GM21381 (cell line): ENCODE measurements at regions not wholly inside any gene's neighbourhood (a gene's known extent, or its start where the extent isn't known, plus 50 kb on each side); places are given as distances from the start of the nearest gene placed in this dataset.

Experiments used
- ATAC-seq: cut with Tn5 transposase; IDR thresholded peaks from one replicate; pipeline ENCODE4 v1.9.1; 2021; ENCODE audit warnings: mild to moderate bottlenecking, moderate library complexity; ENCODE audit not compliant: unreplicated experiment

- ATAC-seq: no peak
Measured at GRCh38 chr7:16172366-16172765, 249.0 kb downstream of the CRPPA start.

- no peak for ATAC-seq
Measured at GRCh38 chr7:16171928-16172327, 249.4 kb downstream of the CRPPA start.

GRCh38 chr7:16170671-16171070 lies 250.7 kb downstream of the CRPPA start:
- no peak for ATAC-seq

GRCh38 chr7:16169537-16169936 lies 251.8 kb downstream of the CRPPA start:
- no peak for ATAC-seq

- no peak for ATAC-seq
Measured at GRCh38 chr7:16167526-16167925, 253.8 kb downstream of the CRPPA start.

GRCh38 chr7:16144361-16144760 lies 277.0 kb downstream of the CRPPA start:
- no peak for ATAC-seq

GRCh38 chr7:16137944-16138343 lies 283.4 kb downstream of the CRPPA start:
- no peak for ATAC-seq

- no peak for ATAC-seq
Measured at GRCh38 chr7:16136896-16137295, 284.4 kb downstream of the CRPPA start.

- ATAC-seq: no peak
Measured at GRCh38 chr7:16135658-16136057, 285.7 kb downstream of the CRPPA start.

- ATAC-seq: no peak
Measured at GRCh38 chr7:16130111-16131110, 290.9 kb downstream of the CRPPA start.

GRCh38 chr7:16129431-16130110 lies 291.8 kb downstream of the CRPPA start:
- no peak for ATAC-seq

- no peak for ATAC-seq
Measured at GRCh38 chr7:16123117-16123770, 298.1 kb downstream of the CRPPA start.

GRCh38 chr7:16121876-16122390 lies 299.4 kb downstream of the CRPPA start:
- ATAC-seq: no peak

- no peak for ATAC-seq
Measured at GRCh38 chr7:16115374-16115773, 306.0 kb downstream of the CRPPA start.

GRCh38 chr7:16114633-16115032 lies 306.7 kb downstream of the CRPPA start:
- ATAC-seq: no peak

- ATAC-seq: no peak
Measured at GRCh38 chr7:16114071-16114470, 307.3 kb downstream of the CRPPA start.

- ATAC-seq: no peak
Measured at GRCh38 chr7:16113058-16113457, 308.3 kb downstream of the CRPPA start.

GRCh38 chr7:16106869-16107268 lies 314.5 kb downstream of the CRPPA start:
- ATAC-seq: no peak

- no peak for ATAC-seq
Measured at GRCh38 chr7:16106300-16106699, 315.0 kb downstream of the CRPPA start.

GRCh38 chr7:16099302-16099849 lies 322.0 kb downstream of the CRPPA start:
- ATAC-seq: no peak

- ATAC-seq: no peak
Measured at GRCh38 chr7:16098585-16099179, 322.7 kb downstream of the CRPPA start.
